ENCODE measurements at regions not wholly inside any gene's neighbourhood (a gene's known extent, or its start where the extent isn't known, plus 50 kb on each side); places are given as distances from the start of the nearest gene placed in this dataset.

GRCh38 chr5:38776149-38776896, 69.5 kb upstream of the OSMR start:
- no peak overlapping the region for H3K9ac ChIP-seq (replicated peaks in 1 of 4; ENCODE audit: extremely low read depth in 1 of 4, low read depth in 3 of 4, low read length in 3 of 4)
- H3K79me2 ChIP-seq (ENCODE audit: control insufficient read depth in 1 of 2, insufficient read depth in 2 of 2, low read length in 2 of 2), result no peaks in the 10 kb centered on the region
- TF ChIP-seq MAFK (IDR thresholded peaks at IDR 0.05; ENCODE audit: low read depth, low read length), result no peak
- H3K56ac ChIP-seq (replicated peaks; ENCODE audit: insufficient read length, low read depth, low read length), result no peak overlapping the region
- H3K79me1 ChIP-seq (ENCODE audit: low read depth, low read length), result no peaks in the 10 kb centered on the region
- no peak for FAIRE-seq
- ChIA-PET POLR2A (ENCODE audit: partially characterized antibody) (no interaction called here), CTCF (ENCODE audit: partially characterized antibody) (no interaction called here)
- no peaks in the 10 kb centered on the region for H3K27me3 ChIP-seq (replicated peaks in 1 of 4; ENCODE audit: control insufficient read depth in 3 of 4, extremely low read depth in 1 of 4, insufficient read depth in 3 of 4, low read length in 3 of 4)
- no peak overlapping the region for H2BK5ac ChIP-seq (ENCODE audit: low read depth, low read length)
- H4K20me1 ChIP-seq (replicated peaks in 1 of 2; ENCODE audit: control insufficient read depth in 1 of 2, insufficient read depth in 2 of 2, low read length in 2 of 2), result no peaks in the 10 kb centered on the region
- no peak overlapping the region for H2AK5ac ChIP-seq (ENCODE audit: low read depth, low read length)
- no peak overlapping the region for H2BK15ac ChIP-seq (ENCODE audit: low read length)
- H3K14ac ChIP-seq (ENCODE audit: insufficient read length), result no peak overlapping the region
- H4K91ac ChIP-seq (replicated peaks; ENCODE audit: insufficient read length, low read length), result no peak overlapping the region
- no peak overlapping the region for H3K23ac ChIP-seq (ENCODE audit: insufficient read length)
- H3K36me3 ChIP-seq (ENCODE audit: control insufficient read depth in 2 of 4, insufficient read depth in 4 of 4, low read length in 3 of 4), result no peaks in the 10 kb centered on the region
- H3K4me2 ChIP-seq (ENCODE audit: insufficient read depth in 1 of 2, low read depth in 2 of 2, low read length in 2 of 2), result no peak overlapping the region
- no peak overlapping the region for H2BK20ac ChIP-seq (ENCODE audit: low read length)
- no peak overlapping the region for H2AFZ ChIP-seq (ENCODE audit: low read length)
- no peaks in the 10 kb centered on the region for H3K4me1 ChIP-seq (replicated peaks in 1 of 4; ENCODE audit: control insufficient read depth in 3 of 4, insufficient read depth in 4 of 4, low read length in 3 of 4)
- H3K4me3 ChIP-seq (ENCODE audit: extremely low read depth in 1 of 4, insufficient read depth in 2 of 4, low read depth in 3 of 4, low read length in 4 of 4), result no peak overlapping the region
- H3K27ac ChIP-seq (ENCODE audit: low read depth, low read length), result no peak overlapping the region
- H2BK12ac ChIP-seq (ENCODE audit: low read depth, low read length), result no peak overlapping the region
- no peak overlapping the region for H3K4ac ChIP-seq (replicated peaks; ENCODE audit: insufficient read length, low read depth, low read length)
- H2BK120ac ChIP-seq (replicated peaks; ENCODE audit: low read depth, low read length), result no peak overlapping the region
- H4K8ac ChIP-seq (ENCODE audit: extremely low read depth, insufficient read depth, low read length), result no peak overlapping the region
- no peaks in the 10 kb centered on the region; a peak in 1 of 4 replicates for H3K9me3 ChIP-seq (ENCODE audit: insufficient read depth in 2 of 2, low read depth in 1 of 2, low read length in 1 of 2)
- no peaks in the 10 kb centered on the region for H3K23me2 ChIP-seq (ENCODE audit: low read depth, low read length)
- no peak overlapping the region for H4K5ac ChIP-seq (ENCODE audit: insufficient read length, low read depth, low read length)
- no peak for DNase-seq (ENCODE audit: low read depth in 1 of 2, low spot score in 2 of 2)
- no peak overlapping the region for H3K18ac ChIP-seq (ENCODE audit: extremely low read depth, low read length)
- WGBS, 2 experiments (ENCODE audit: extremely low coverage in 1 of 2, insufficient coverage in 1 of 2, insufficient read length in 1 of 2, insufficient replicate concordance in 2 of 2, low coverage in 1 of 2, low lambda C conversion rate in 2 of 2, missing lambda C conversion rate in 1 of 2), result 87% methylated on average over 6 of the region's 6 CpGs; no CpG with 5 or more reads in 1 of the 2 experiments

Measured in H1 (cell line).